HepG2 (cell line): ENCODE measurements at regions not wholly inside any gene's neighbourhood (a gene's known extent, or its start where the extent isn't known, plus 50 kb on each side); places are given as distances from the start of the nearest gene placed in this dataset.

Experiments
- ATAC-seq: fragments of 200-7000 bp; cut with Tn5 transposase; 3 replicates; pipeline ENCODE4 v1.9.1; 2020; ENCODE audit warnings: mild to moderate bottlenecking, moderate library complexity
- BruUV-seq: library from RNA; stranded (reverse); fragments of 400-500 nt; replicated peaks from 2 replicates; lab custom pipeline; 2021; lab: Mats Ljungman, UMichigan
- CTCF ChIA-PET: fragments of 300-600 bp; formaldehyde crosslinking; extraction: SDS; loops from one replicate; lab custom pipeline; 2021; ENCODE audit warnings: low total read pairs, inconsistent platforms, low intra/inter-chr PET ratio; lab: Yijun Ruan, JAX
- POLR2A ChIA-PET: fragments of 350-600 bp; sonication (Branson Sonifier 250); formaldehyde crosslinking; loops from one replicate; lab custom pipeline; 2020; ENCODE audit warnings: antibody characterized with exemption, inconsistent platforms; lab: Yijun Ruan, JAX
- DNase-seq: peaks from one replicate; pipeline ENCODE4 v3.0.0-alpha.2; 2015; ENCODE audit warnings: low spot score
- FAIRE-seq: peaks from 3 replicates; lab custom pipeline; 2011; peaks lifted over from hg19 to GRCh38; lab: Jason Lieb, UNC
- H2AFZ ChIP-seq: one replicate; pipeline ENCODE4 v1.6.1; 2011; ENCODE audit warnings: low read length, inconsistent platforms
- H3K27ac ChIP-seq: fragments of 300-600 bp; 3 replicates; pipeline ENCODE4 v1.8.0; 2011; ENCODE audit warnings: mixed run types, mild to moderate bottlenecking, mixed read lengths, low read length, inconsistent platforms; ENCODE audit not compliant: insufficient read depth; ENCODE audit errors: extremely low read length
- H3K27me3 ChIP-seq, 2 experiments: fragments of 200-600 bp in 1 of 2; 2 replicates in 1 of 2; 3 replicates in 1 of 2; pipeline versions ENCODE4 v1.6.0 to v1.8.0; 2011; ENCODE audit warnings: low read length in 2 of 2, mild to moderate bottlenecking in 2 of 2, moderate library complexity in 2 of 2, inconsistent platforms in 1 of 2; ENCODE audit not compliant: insufficient read depth in 2 of 2, control insufficient read depth in 1 of 2
- H3K36me3 ChIP-seq, 2 experiments: fragments of 200-600 bp in 1 of 2; replicated peaks in 1 of 2; 2 replicates in 1 of 2; 3 replicates in 1 of 2; pipeline versions ENCODE4 v1.5.1 to v1.8.0; 2011; ENCODE audit warnings: low read length in 2 of 2, inconsistent platforms in 1 of 2; ENCODE audit not compliant: insufficient read depth in 2 of 2, control insufficient read depth in 1 of 2
- H3K4me1 ChIP-seq: 2 replicates; pipeline ENCODE4 v1.5.1; 2012; ENCODE audit warnings: low read length, inconsistent platforms; ENCODE audit not compliant: insufficient read depth
- H3K4me2 ChIP-seq: 2 replicates; pipeline ENCODE4 v1.6.0; 2011; ENCODE audit warnings: low read depth, low read length, inconsistent platforms
- H3K4me3 ChIP-seq, 3 experiments: fragments of 200-600 bp in 1 of 3; sonication (generic), shearing (Covaris generic) in 1 of 3; replicated peaks in 1 of 3; 2 replicates each; pipeline ENCODE4 v1.5.1; 2011 to 2016; ENCODE audit warnings: low read length in 3 of 3, inconsistent platforms in 2 of 3, low read depth in 2 of 3, mild to moderate bottlenecking in 2 of 3, control low read depth in 1 of 3, mixed read lengths in 1 of 3; ENCODE audit not compliant: insufficient read depth in 1 of 3
- H3K79me2 ChIP-seq: one replicate; pipeline ENCODE4 v1.6.1; 2011; ENCODE audit warnings: low read length, inconsistent platforms; ENCODE audit not compliant: insufficient read depth
- H3K9ac ChIP-seq: 2 replicates; pipeline ENCODE4 v1.6.0; 2011; ENCODE audit warnings: mild to moderate bottlenecking, low read depth, low read length, inconsistent platforms; ENCODE audit not compliant: insufficient read depth
- H3K9me3 ChIP-seq: 2 replicates; pipeline ENCODE4 v1.5.1; 2012; ENCODE audit warnings: mild to moderate bottlenecking, low read length
- H4K20me1 ChIP-seq: 2 replicates; pipeline ENCODE4 v1.6.0; 2011; ENCODE audit warnings: inconsistent platforms, mild to moderate bottlenecking, low read length, moderate library complexity; ENCODE audit not compliant: insufficient read depth
- FOXK2 ChIP-seq: fragments of 450-650 bp; IDR thresholded peaks from 2 replicates; pipeline ENCODE4 v1.6.1; 2016
- HOXA3 ChIP-seq: sonication (generic); formaldehyde crosslinking; IDR thresholded peaks from 2 replicates; pipeline ENCODE4 v1.5.0; 2020; ENCODE audit warnings: missing genetic modification reagents
- KMT2A ChIP-seq: sonication (generic); formaldehyde crosslinking; IDR thresholded peaks from 2 replicates; pipeline ENCODE4 v1.4.0; 2020; ENCODE audit warnings: missing genetic modification reagents
- MLLT10 ChIP-seq: sonication (generic); formaldehyde crosslinking; IDR thresholded peaks from 2 replicates; pipeline ENCODE4 v1.4.0; 2020; ENCODE audit warnings: missing genetic modification reagents
- RFX5 ChIP-seq: IDR thresholded peaks from 2 replicates; pipeline ENCODE4 v1.6.1; 2011; ENCODE audit warnings: low read depth, low read length, improper control_type of control experiment
- SETDB1 ChIP-seq: sonication (generic); formaldehyde crosslinking; IDR thresholded peaks from 2 replicates; pipeline ENCODE4 v1.5.1; 2020; ENCODE audit warnings: missing genetic modification reagents, mild to moderate bottlenecking, borderline replicate concordance
- SYNCRIP ChIP-seq: fragments of 200-400 bp; formaldehyde crosslinking; IDR thresholded peaks from 2 replicates; pipeline ENCODE4 v1.6.1; 2018; ENCODE audit warnings: mild to moderate bottlenecking, low read depth, low read length; ENCODE audit not compliant: insufficient read depth
- ZNF296 ChIP-seq: sonication (generic); formaldehyde crosslinking; conservative IDR thresholded peaks from 2 replicates; pipeline ENCODE4 v1.5.0; 2020; ENCODE audit warnings: mild to moderate bottlenecking, missing genetic modification reagents
- ZNF326 ChIP-seq: sonication (generic); formaldehyde crosslinking; IDR thresholded peaks from 2 replicates; pipeline ENCODE4 v1.4.0; 2020; ENCODE audit warnings: missing genetic modification reagents, borderline replicate concordance
- ZNF570 ChIP-seq: sonication (generic); formaldehyde crosslinking; IDR thresholded peaks from 2 replicates; pipeline ENCODE4 v1.4.0; 2020; ENCODE audit warnings: mild to moderate bottlenecking, missing genetic modification reagents, borderline replicate concordance
- ZNF883 ChIP-seq: sonication (generic); formaldehyde crosslinking; IDR thresholded peaks from 2 replicates; pipeline ENCODE4 v1.5.1; 2020; ENCODE audit warnings: mild to moderate bottlenecking, missing genetic modification reagents; ENCODE audit errors: not compliant biosample characterization
- WGBS: methylation state at CpG from one replicate; pipeline ENCODE4 v1.1.6; 2017; ENCODE audit warnings: low lambda C conversion rate; 5-methylcytosine and 5-hydroxymethylcytosine counted together
- in situ Hi-C: cut with HindIII; loops from 2 replicates; pipeline ENCODE4 v1.10.0; 2017; ENCODE audit warnings: low pct_unique_long_range_greater_than_20kb; ENCODE audit not compliant: extremely low pct_ligation_motif_present
- intact Hi-C: fragments of 100-400 bp; cut with micrococcal nuclease; formaldehyde crosslinking; loops from one replicate; pipeline ENCODE4 v1.10.0; 2022; ENCODE audit not compliant: unreplicated experiment
- TF ChIP-seq, protein P1 (sequence below): sonication (generic); formaldehyde crosslinking; IDR thresholded peaks from 2 replicates; pipeline ENCODE4 v1.4.0; 2020; ENCODE audit warnings: mild to moderate bottlenecking, missing genetic modification reagents, borderline replicate concordance
- TF ChIP-seq, protein P2 (sequence below): sonication (generic); formaldehyde crosslinking; IDR thresholded peaks from 2 replicates; pipeline ENCODE4 v1.4.0; 2020; ENCODE audit warnings: missing genetic modification reagents
- TF ChIP-seq, protein P3 (sequence below): sonication (generic); formaldehyde crosslinking; IDR thresholded peaks from 2 replicates; pipeline ENCODE4 v1.5.0; 2020; ENCODE audit warnings: mild to moderate bottlenecking, missing genetic modification reagents, borderline replicate concordance
- TF ChIP-seq, protein P4 (sequence below): sonication (generic); formaldehyde crosslinking; IDR thresholded peaks from 2 replicates; pipeline ENCODE4 v1.9.0; 2021; ENCODE audit warnings: missing genetic modification reagents, mild to moderate bottlenecking, borderline replicate concordance

DNA sequence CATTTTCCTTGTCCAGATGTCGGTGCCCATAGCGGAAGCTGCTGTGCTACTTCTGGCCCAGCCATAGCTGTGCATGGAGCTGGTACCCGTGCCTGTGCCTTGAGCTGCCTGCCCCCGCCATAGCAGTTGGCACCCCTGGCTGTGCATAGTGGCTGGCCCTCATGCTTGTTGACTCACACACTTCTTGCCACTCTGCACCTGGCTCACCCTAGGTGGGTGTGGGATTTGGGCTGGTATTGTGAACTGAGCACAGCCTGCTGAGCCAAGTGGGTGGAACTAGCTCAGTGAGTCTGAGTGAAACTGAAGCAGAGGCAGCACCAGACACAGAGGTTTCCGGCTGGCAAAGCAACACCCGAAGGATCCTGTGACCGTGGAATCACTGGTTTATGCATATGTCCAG lies 689.5 kb upstream of the EYS start:
- POLR2A ChIA-PET = no interaction called here
- CTCF ChIA-PET = no interaction called here
- no peaks in the 10 kb centered on the region for H3K4me1 ChIP-seq
- FAIRE-seq = no peak
- no peaks in the 10 kb centered on the region for H4K20me1 ChIP-seq
- H3K36me3 ChIP-seq = no peaks in the 10 kb centered on the region
- no peak overlapping the region for H3K9ac ChIP-seq
- H3K4me2 ChIP-seq = no peak overlapping the region
- no peak overlapping the region for H3K4me3 ChIP-seq
- WGBS = 61% methylated on average over 3 of the region's 7 CpGs
- H3K79me2 ChIP-seq = no peaks in the 10 kb centered on the region
- intact Hi-C loops = no loop called here
- H3K9me3 ChIP-seq = no peaks in the 10 kb centered on the region
- H3K27me3 ChIP-seq = no peaks in the 10 kb centered on the region
- ATAC-seq = peak; percentile 28; the same call in 1 of the 3 replicates
- H2AFZ ChIP-seq = no peak overlapping the region
- in situ Hi-C loops = no loop called here
- no peak for DNase-seq
- no peak overlapping the region for H3K27ac ChIP-seq
- BruUV-seq = no TSS peak
- TF ChIP-seq MLLT10 (CRISPR knock-in tag) = no peak
- no peak for TF ChIP-seq RFX5
- no peak for TF ChIP-seq ZNF883 (CRISPR knock-in tag)
- TF ChIP-seq, protein P1, sequence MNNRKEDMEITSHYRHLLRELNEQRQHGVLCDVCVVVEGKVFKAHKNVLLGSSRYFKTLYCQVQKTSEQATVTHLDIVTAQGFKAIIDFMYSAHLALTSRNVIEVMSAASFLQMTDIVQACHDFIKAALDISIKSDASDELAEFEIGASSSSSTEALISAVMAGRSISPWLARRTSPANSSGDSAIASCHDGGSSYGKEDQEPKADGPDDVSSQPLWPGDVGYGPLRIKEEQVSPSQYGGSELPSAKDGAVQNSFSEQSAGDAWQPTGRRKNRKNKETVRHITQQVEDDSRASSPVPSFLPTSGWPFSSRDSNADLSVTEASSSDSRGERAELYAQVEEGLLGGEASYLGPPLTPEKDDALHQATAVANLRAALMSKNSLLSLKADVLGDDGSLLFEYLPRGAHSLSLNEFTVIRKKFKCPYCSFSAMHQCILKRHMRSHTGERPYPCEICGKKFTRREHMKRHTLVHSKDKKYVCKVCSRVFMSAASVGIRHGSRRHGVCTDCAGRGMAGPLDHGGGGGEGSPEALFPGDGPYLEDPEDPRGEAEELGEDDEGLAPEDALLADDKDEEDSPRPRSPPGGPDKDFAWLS (CRISPR knock-in tag) = no peak
- no peak for TF ChIP-seq ZNF570 (CRISPR knock-in tag)
- no peak for TF ChIP-seq KMT2A (CRISPR knock-in tag)
- no peak for TF ChIP-seq FOXK2
- TF ChIP-seq, protein P2, sequence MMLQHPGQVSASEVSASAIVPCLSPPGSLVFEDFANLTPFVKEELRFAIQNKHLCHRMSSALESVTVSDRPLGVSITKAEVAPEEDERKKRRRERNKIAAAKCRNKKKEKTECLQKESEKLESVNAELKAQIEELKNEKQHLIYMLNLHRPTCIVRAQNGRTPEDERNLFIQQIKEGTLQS (CRISPR knock-in tag) = no peak
- TF ChIP-seq ZNF296 (CRISPR knock-in tag) = no peak
- TF ChIP-seq SETDB1 = no peak
- TF ChIP-seq SYNCRIP = no peak
- no peak for TF ChIP-seq HOXA3 (CRISPR knock-in tag)
- TF ChIP-seq, protein P3, sequence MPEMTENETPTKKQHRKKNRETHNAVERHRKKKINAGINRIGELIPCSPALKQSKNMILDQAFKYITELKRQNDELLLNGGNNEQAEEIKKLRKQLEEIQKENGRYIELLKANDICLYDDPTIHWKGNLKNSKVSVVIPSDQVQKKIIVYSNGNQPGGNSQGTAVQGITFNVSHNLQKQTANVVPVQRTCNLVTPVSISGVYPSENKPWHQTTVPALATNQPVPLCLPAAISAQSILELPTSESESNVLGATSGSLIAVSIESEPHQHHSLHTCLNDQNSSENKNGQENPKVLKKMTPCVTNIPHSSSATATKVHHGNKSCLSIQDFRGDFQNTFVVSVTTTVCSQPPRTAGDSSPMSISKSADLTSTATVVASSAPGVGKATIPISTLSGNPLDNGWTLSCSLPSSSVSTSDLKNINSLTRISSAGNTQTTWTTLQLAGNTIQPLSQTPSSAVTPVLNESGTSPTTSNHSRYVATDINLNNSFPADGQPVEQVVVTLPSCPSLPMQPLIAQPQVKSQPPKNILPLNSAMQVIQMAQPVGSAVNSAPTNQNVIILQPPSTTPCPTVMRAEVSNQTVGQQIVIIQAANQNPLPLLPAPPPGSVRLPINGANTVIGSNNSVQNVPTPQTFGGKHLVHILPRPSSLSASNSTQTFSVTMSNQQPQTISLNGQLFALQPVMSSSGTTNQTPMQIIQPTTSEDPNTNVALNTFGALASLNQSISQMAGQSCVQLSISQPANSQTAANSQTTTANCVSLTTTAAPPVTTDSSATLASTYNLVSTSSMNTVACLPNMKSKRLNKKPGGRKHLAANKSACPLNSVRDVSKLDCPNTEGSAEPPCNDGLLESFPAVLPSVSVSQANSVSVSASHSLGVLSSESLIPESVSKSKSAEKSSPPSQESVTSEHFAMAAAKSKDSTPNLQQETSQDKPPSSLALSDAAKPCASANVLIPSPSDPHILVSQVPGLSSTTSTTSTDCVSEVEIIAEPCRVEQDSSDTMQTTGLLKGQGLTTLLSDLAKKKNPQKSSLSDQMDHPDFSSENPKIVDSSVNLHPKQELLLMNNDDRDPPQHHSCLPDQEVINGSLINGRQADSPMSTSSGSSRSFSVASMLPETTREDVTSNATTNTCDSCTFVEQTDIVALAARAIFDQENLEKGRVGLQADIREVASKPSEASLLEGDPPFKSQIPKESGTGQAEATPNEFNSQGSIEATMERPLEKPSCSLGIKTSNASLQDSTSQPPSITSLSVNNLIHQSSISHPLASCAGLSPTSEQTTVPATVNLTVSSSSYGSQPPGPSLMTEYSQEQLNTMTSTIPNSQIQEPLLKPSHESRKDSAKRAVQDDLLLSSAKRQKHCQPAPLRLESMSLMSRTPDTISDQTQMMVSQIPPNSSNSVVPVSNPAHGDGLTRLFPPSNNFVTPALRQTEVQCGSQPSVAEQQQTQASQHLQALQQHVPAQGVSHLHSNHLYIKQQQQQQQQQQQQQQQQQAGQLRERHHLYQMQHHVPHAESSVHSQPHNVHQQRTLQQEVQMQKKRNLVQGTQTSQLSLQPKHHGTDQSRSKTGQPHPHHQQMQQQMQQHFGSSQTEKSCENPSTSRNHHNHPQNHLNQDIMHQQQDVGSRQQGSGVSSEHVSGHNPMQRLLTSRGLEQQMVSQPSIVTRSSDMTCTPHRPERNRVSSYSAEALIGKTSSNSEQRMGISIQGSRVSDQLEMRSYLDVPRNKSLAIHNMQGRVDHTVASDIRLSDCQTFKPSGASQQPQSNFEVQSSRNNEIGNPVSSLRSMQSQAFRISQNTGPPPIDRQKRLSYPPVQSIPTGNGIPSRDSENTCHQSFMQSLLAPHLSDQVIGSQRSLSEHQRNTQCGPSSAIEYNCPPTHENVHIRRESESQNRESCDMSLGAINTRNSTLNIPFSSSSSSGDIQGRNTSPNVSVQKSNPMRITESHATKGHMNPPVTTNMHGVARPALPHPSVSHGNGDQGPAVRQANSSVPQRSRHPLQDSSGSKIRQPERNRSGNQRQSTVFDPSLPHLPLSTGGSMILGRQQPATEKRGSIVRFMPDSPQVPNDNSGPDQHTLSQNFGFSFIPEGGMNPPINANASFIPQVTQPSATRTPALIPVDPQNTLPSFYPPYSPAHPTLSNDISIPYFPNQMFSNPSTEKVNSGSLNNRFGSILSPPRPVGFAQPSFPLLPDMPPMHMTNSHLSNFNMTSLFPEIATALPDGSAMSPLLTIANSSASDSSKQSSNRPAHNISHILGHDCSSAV = no peak
- TF ChIP-seq, protein P4, sequence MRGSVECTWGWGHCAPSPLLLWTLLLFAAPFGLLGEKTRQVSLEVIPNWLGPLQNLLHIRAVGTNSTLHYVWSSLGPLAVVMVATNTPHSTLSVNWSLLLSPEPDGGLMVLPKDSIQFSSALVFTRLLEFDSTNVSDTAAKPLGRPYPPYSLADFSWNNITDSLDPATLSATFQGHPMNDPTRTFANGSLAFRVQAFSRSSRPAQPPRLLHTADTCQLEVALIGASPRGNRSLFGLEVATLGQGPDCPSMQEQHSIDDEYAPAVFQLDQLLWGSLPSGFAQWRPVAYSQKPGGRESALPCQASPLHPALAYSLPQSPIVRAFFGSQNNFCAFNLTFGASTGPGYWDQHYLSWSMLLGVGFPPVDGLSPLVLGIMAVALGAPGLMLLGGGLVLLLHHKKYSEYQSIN (CRISPR knock-in tag) = no peak
- no peak for TF ChIP-seq ZNF326
